ENCODE measurements at regions not wholly inside any gene's neighbourhood (a gene's known extent, or its start where the extent isn't known, plus 50 kb on each side); places are given as distances from the start of the nearest gene placed in this dataset.

DNA sequence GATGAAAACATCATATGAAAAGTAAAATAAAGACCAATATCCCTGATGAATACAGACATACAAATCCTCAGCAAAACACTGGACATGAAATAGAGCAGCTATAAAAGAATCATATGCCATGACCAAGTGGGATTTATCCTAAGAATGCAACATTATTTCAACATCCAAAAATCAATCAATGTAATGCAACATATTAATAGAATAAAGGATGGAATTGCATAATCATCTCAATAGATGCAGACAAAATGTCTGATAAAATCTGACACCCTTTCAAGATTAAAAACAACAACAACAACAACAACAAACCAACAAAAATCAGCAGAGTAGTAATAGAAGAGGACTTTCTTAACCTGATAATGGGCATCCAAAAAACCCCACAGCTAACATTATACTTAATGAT lies 63.8 kb upstream of the IL1R1 start:
- TF ChIP-seq POLR2A (IDR thresholded peaks at IDR 0.05) (no peak), POLR2AphosphoS5 (IDR thresholded peaks at IDR 0.05) (no peak), CTCF (IDR thresholded peaks at IDR 0.05) (no peak)
- DNase-seq (ENCODE audit: low spot score in 2 of 2): no peak
- Histone ChIP-seq H3K27ac (no peak overlapping the region), H3K27me3 (no peaks in the 10 kb centered on the region), H3K4me1 (peaks cover 0 to 4% of the 10 kb centered on the region in 2 donors), H3K36me3 (no peaks in the 10 kb centered on the region), H3K9me3 (no peaks in the 10 kb centered on the region), H3K4me3 (no peak overlapping the region)
- intact Hi-C loops (cut with DNase I; ENCODE audit: low total_unique reads): no loop called here

GRCh38 chr2:102080451-102081242 lies 61.9 kb upstream of the IL1R1 start:
- intact Hi-C loops (cut with DNase I; ENCODE audit: low total_unique reads): no loop called here

DNA sequence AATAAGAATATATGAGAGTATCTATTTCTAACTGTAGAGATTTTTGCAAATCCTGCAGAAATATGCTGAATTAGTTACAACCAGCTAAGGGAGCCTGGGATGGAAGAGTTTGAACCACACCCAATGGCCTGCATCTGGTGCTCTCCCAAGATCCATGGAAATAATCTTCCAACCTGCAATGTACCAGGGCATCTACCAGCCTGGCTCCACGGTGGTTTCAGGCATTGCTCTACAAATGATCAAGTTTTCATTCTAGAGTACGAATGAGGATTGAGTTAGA lies 61.4 kb upstream of the IL1R1 start:
- no peak for TF ChIP-seq CTCF (IDR thresholded peaks at IDR 0.05)
- no peak for TF ChIP-seq POLR2AphosphoS5 (IDR thresholded peaks at IDR 0.05)
- TF ChIP-seq POLR2A (IDR thresholded peaks at IDR 0.05): no peak
- no peak for DNase-seq (ENCODE audit: low spot score in 2 of 2)
- intact Hi-C loops (cut with DNase I; ENCODE audit: low total_unique reads): no loop called here
- Histone ChIP-seq H3K36me3 (no peaks in the 10 kb centered on the region), H3K4me3 (no peak overlapping the region), H3K9me3 (no peaks in the 10 kb centered on the region), H3K4me1 (peaks cover 0 to 4% of the 10 kb centered on the region in 2 donors), H3K27me3 (no peaks in the 10 kb centered on the region), H3K27ac (no peak overlapping the region)

More at GRCh38 chr2:102080451-102081242, 61.9 kb upstream of the IL1R1 start:
- Histone ChIP-seq H3K36me3 (no peaks in the 10 kb centered on the region), H3K4me3 (no peak overlapping the region), H3K9me3 (no peaks in the 10 kb centered on the region), H3K27ac (no peak overlapping the region), H3K4me1 (peaks cover 0 to 4% of the 10 kb centered on the region in 2 donors), H3K27me3 (no peaks in the 10 kb centered on the region)
- DNase-seq (ENCODE audit: low spot score in 2 of 2): no peak
- no peak for TF ChIP-seq POLR2AphosphoS5 (IDR thresholded peaks at IDR 0.05)

DNA sequence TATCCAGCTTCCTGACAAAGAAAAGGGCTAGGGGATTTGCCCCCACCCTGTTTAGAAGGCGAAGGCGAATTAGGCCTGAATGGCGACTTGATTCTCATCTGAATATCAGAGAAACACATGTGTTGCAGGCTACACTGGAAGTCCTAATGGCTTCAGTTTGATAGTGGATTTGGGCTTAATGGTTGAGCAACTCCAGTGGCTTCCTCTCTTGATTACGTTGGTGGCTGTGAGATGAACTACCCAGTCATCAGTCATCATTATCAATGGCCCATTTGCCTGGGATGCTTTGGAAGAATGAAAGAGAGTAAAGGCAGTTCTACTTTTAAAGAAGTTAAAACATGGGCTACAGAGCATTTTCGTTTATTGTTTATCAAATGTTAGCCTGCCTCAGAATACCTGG lies 60.9 kb upstream of the IL1R1 start:
- no peak for TF ChIP-seq POLR2A (IDR thresholded peaks at IDR 0.05)
- no peak for TF ChIP-seq CTCF (IDR thresholded peaks at IDR 0.05)
- no peak for TF ChIP-seq POLR2AphosphoS5 (IDR thresholded peaks at IDR 0.05)
- intact Hi-C loops (cut with DNase I; ENCODE audit: low total_unique reads): no loop called here
- DNase-seq (ENCODE audit: low spot score in 2 of 2): no peak
- H3K9me3 ChIP-seq: no peaks in the 10 kb centered on the region
- H3K4me1 ChIP-seq: peaks cover 0 to 4% of the 10 kb centered on the region in 2 donors
- H3K27ac ChIP-seq: peak overlapping the region in 1 of 2 donors; percentile 4
- H3K27me3 ChIP-seq: no peaks in the 10 kb centered on the region
- no peak overlapping the region for H3K4me3 ChIP-seq
- no peaks in the 10 kb centered on the region for H3K36me3 ChIP-seq

DNA sequence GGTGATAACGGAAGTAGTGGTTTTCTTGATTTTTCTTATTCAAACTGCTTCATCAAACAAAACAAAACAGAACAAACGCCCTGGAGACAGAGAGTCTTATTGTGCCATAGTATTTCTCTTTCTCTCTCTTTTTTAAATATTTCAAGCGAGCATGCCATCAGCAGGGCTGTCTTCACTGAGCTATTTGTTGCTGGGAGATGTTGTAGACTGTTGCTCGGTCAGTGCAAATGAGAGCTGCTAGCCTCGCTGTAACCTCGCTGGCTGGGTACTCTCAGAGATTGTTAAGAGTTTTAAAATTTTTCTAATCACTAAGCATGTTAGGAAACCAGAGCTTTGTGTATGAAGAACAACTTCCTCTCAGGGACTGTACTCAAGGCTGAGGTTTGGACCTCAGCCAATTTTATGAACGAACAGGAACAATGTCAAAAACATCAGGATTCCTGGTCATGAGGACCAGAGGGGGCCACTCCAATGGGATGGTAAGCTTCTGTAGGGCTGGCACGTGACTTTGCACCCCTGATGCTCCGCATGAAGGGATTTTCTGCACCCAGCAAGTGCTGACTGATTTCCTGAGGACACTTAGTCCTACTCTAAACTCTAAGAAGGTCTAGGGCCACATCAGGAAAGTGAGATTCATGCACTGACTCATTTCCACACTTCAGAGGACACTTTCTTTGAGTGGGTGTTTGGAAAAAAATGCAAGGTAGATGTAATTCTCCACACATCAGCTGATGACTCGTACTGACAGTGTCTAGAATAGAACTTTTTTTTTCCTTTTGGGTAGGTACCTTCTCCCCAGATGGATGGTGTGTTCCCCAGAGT lies 59.8 kb upstream of the IL1R1 start:
- intact Hi-C loops (cut with DNase I; ENCODE audit: low total_unique reads): no loop called here
- no peak for DNase-seq (ENCODE audit: low spot score in 2 of 2)
- Histone ChIP-seq H3K27me3 (no peaks in the 10 kb centered on the region), H3K27ac (peak overlapping the region; percentile 58 to 81), H3K9me3 (no peaks in the 10 kb centered on the region), H3K4me1 (peaks cover 0 to 4% of the 10 kb centered on the region in 2 donors), H3K4me3 (peak overlapping the region in 1 of 3 donors; percentile 3), H3K36me3 (no peaks in the 10 kb centered on the region)
- TF ChIP-seq CTCF (IDR thresholded peaks at IDR 0.05): no peak
- peak in 1 of 3 donors; percentile 18 for TF ChIP-seq POLR2AphosphoS5 (IDR thresholded peaks at IDR 0.05)
- no peak for TF ChIP-seq POLR2A (IDR thresholded peaks at IDR 0.05)
